Caco-2 (cell line): ENCODE measurements at regions not wholly inside any gene's neighbourhood (a gene's known extent, or its start where the extent isn't known, plus 50 kb on each side); places are given as distances from the start of the nearest gene placed in this dataset.

Experiments
- BruUV-seq: library from RNA; stranded (reverse); fragments of 400-500 nt; replicated peaks from 2 replicates; lab custom pipeline; 2021; lab: Mats Ljungman, UMichigan
- CTCF ChIA-PET: fragments of 300-600 bp; sonication (Branson Sonifier 250); formaldehyde crosslinking; loops from one replicate; lab custom pipeline; 2022; ENCODE audit warnings: antibody characterized with exemption; lab: Charles Lee
- POLR2A ChIA-PET: fragments of 300-600 bp; sonication (Branson Sonifier 250); formaldehyde crosslinking; loops from one replicate; lab custom pipeline; 2022; ENCODE audit warnings: antibody characterized with exemption; lab: Charles Lee
- DNase-seq, 2 experiments: peaks; one replicate each; pipeline versions ENCODE4 v3.0.0 to v3.0.0-alpha.2; 2020 to 2022
- H3K27me3 ChIP-seq: replicated peaks from 2 replicates; pipeline ENCODE4 v1.6.0; 2011; ENCODE audit warnings: low read length; ENCODE audit not compliant: control insufficient read depth, insufficient read depth
- H3K36me3 ChIP-seq: 2 replicates; pipeline ENCODE4 v1.5.1; 2011; ENCODE audit warnings: low read length; ENCODE audit not compliant: control insufficient read depth, insufficient read depth
- H3K4me1 ChIP-seq: fragments of 250-450 bp; sonication (Bioruptor Pico); 2 replicates; pipeline ENCODE4 v1.5.1; 2020; ENCODE audit warnings: mild to moderate bottlenecking
- H3K4me3 ChIP-seq: 2 replicates; pipeline ENCODE4 v1.5.1; 2011; ENCODE audit warnings: low read depth, mild to moderate bottlenecking, control low read depth, low read length
- H3K9me3 ChIP-seq: fragments of 250-450 bp; sonication (Bioruptor Pico); 2 replicates; pipeline ENCODE4 v1.5.1; 2020; ENCODE audit warnings: mild to moderate bottlenecking, moderate library complexity
- H3K27ac Mint-ChIP-seq: one replicate; pipeline ENCODE4 v1.8.0; 2022; ENCODE audit warnings: mixed read lengths; ENCODE audit not compliant: unreplicated experiment
- H3K27me3 Mint-ChIP-seq: one replicate; pipeline ENCODE4 v1.8.0; 2022; ENCODE audit warnings: mixed read lengths; ENCODE audit not compliant: insufficient read depth, unreplicated experiment
- H3K36me3 Mint-ChIP-seq: one replicate; pipeline ENCODE4 v1.8.0; 2022; ENCODE audit warnings: mild to moderate bottlenecking, mixed read lengths; ENCODE audit not compliant: insufficient read depth, unreplicated experiment
- H3K4me1 Mint-ChIP-seq: one replicate; pipeline ENCODE4 v1.8.0; 2022; ENCODE audit warnings: low read depth, mixed read lengths; ENCODE audit not compliant: unreplicated experiment
- H3K4me3 Mint-ChIP-seq: one replicate; pipeline ENCODE4 v1.8.0; 2022; ENCODE audit warnings: mild to moderate bottlenecking, moderate library complexity, mixed read lengths; ENCODE audit not compliant: unreplicated experiment
- H3K9me3 Mint-ChIP-seq: one replicate; pipeline ENCODE4 v1.8.0; 2022; ENCODE audit warnings: mixed read lengths; ENCODE audit not compliant: unreplicated experiment
- CTCF ChIP-seq, 2 experiments: fragments of 200-600 bp in 1 of 2; IDR thresholded peaks; 1 replicate in 1 of 2; 2 replicates in 1 of 2; pipeline versions ENCODE4 v1.5.1 to v1.8.0; 2011 to 2022; ENCODE audit warnings: antibody characterized with exemption in 1 of 2, control low read depth in 1 of 2, inconsistent platforms in 1 of 2, low read depth in 1 of 2, low read length in 1 of 2, mild to moderate bottlenecking in 1 of 2, moderate library complexity in 1 of 2; ENCODE audit not compliant: insufficient read depth in 1 of 2, severe bottlenecking in 1 of 2, unreplicated experiment in 1 of 2
- intact Hi-C: fragments of 100-400 bp; cut with micrococcal nuclease; formaldehyde crosslinking; loops from one replicate; pipeline ENCODE4 v1.10.0; 2022; ENCODE audit not compliant: unreplicated experiment

GRCh38 chr12:107610021-107610859 is 75.4 kb upstream of the PWP1 start:
- no peaks in the 10 kb centered on the region for H3K9me3 Mint-ChIP-seq
- H3K9me3 ChIP-seq = no peaks in the 10 kb centered on the region
- ChIA-PET CTCF (interaction anchor here (1.7 kb wide), 1 partner anchor 479 kb away, joined by 7 read pairs; no protein-coding TSS in a partner anchor), POLR2A (no interaction called here)
- no peak overlapping the region for H3K4me3 ChIP-seq
- H3K4me1 ChIP-seq = no peaks in the 10 kb centered on the region
- no peaks in the 10 kb centered on the region; the same call in 1 of the 2 replicates for H3K27me3 ChIP-seq
- BruUV-seq = no TSS peak
- intact Hi-C loops = loop anchor here (5.0 kb wide), 1 partner anchor 293 kb away; a partner anchor contains a TSS
- H3K27me3 Mint-ChIP-seq = peaks cover 6% of the 10 kb centered on the region
- no peak overlapping the region for H3K4me3 Mint-ChIP-seq
- H3K36me3 Mint-ChIP-seq = no peaks in the 10 kb centered on the region
- DNase-seq = peak in 1 of 2 experiments; percentile 46
- no peaks in the 10 kb centered on the region for H3K4me1 Mint-ChIP-seq
- no peak overlapping the region for H3K27ac Mint-ChIP-seq
- TF ChIP-seq CTCF (IDR thresholded peaks at IDR 0.05; ENCODE audit: insufficient read depth in 1 of 2, low read depth in 1 of 2, low read length in 1 of 2, severe bottlenecking in 1 of 2, unreplicated experiment in 1 of 2) = peak; percentile 75 to 77
- H3K36me3 ChIP-seq = no peaks in the 10 kb centered on the region

GRCh38 chr12:107612508-107612907 is 73.1 kb upstream of the PWP1 start:
- DNase-seq = no peak
- H3K4me1 ChIP-seq = no peaks in the 10 kb centered on the region
- Mint-ChIP-seq H3K27me3 (peaks cover 5% of the 10 kb centered on the region), H3K4me3 (no peak overlapping the region), H3K27ac (no peak overlapping the region), H3K9me3 (no peaks in the 10 kb centered on the region), H3K4me1 (no peaks in the 10 kb centered on the region), H3K36me3 (no peaks in the 10 kb centered on the region)
- BruUV-seq = no TSS peak
- no peaks in the 10 kb centered on the region for H3K9me3 ChIP-seq
- intact Hi-C loops = loop anchor here (5.0 kb wide), 1 partner anchor 295 kb away; a partner anchor contains a TSS
- ChIA-PET CTCF (no interaction called here), POLR2A (no interaction called here)
- no peaks in the 10 kb centered on the region; the same call in 1 of the 2 replicates for H3K27me3 ChIP-seq
- no peaks in the 10 kb centered on the region for H3K36me3 ChIP-seq
- no peak overlapping the region for H3K4me3 ChIP-seq
- TF ChIP-seq CTCF (IDR thresholded peaks at IDR 0.05; ENCODE audit: insufficient read depth in 1 of 2, low read depth in 1 of 2, low read length in 1 of 2, severe bottlenecking in 1 of 2, unreplicated experiment in 1 of 2) = no peak

- Histone ChIP-seq H3K4me1 (no peaks in the 10 kb centered on the region), H3K9me3 (no peaks in the 10 kb centered on the region), H3K4me3 (no peak overlapping the region), H3K27me3 (no peaks in the 10 kb centered on the region; the same call in 1 of the 2 replicates), H3K36me3 (no peaks in the 10 kb centered on the region)
- no peak for DNase-seq
- CTCF ChIA-PET = no interaction called here
- no peaks in the 10 kb centered on the region for H3K36me3 Mint-ChIP-seq
- intact Hi-C loops = no loop called here
- POLR2A ChIA-PET = no interaction called here
- no peak overlapping the region for H3K4me3 Mint-ChIP-seq
- H3K27ac Mint-ChIP-seq = no peak overlapping the region
- TF ChIP-seq CTCF (IDR thresholded peaks at IDR 0.05; ENCODE audit: insufficient read depth in 1 of 2, low read depth in 1 of 2, low read length in 1 of 2, severe bottlenecking in 1 of 2, unreplicated experiment in 1 of 2) = no peak
- BruUV-seq = no TSS peak
- no peaks in the 10 kb centered on the region for H3K4me1 Mint-ChIP-seq
- H3K9me3 Mint-ChIP-seq = no peaks in the 10 kb centered on the region
- H3K27me3 Mint-ChIP-seq = peaks cover 12% of the 10 kb centered on the region
Measured at GRCh38 chr12:107616941-107617340, 68.7 kb upstream of the PWP1 start.
